MM.1S (cell line): ENCODE measurements at regions not wholly inside any gene's neighbourhood (a gene's known extent, or its start where the extent isn't known, plus 50 kb on each side); places are given as distances from the start of the nearest gene placed in this dataset.
"Not testable (repeated sequence)": the region's sequence is repeated elsewhere in the genome, so short reads cannot be mapped to it uniquely, and the experiment has no call there.

Experiments used
- DNase-seq: peaks from one replicate; pipeline ENCODE4 v3.0.0-alpha.2; 2015
- H2AFZ ChIP-seq: fragments of 300-600 bp; sonication (generic); 2 replicates; pipeline ENCODE4 v1.6.0; 2016; ENCODE audit warnings: antibody characterized with exemption, low read length
- H3F3A ChIP-seq: fragments of 300-600 bp; sonication (generic); 2 replicates; pipeline ENCODE4 v1.6.1; 2016; ENCODE audit warnings: mild to moderate bottlenecking, antibody characterized with exemption, low read length, moderate library complexity, mixed read lengths; ENCODE audit not compliant: insufficient read depth
- H3K27ac ChIP-seq: fragments of 300-600 bp; sonication (generic); 2 replicates; pipeline ENCODE4 v1.5.1; 2016; ENCODE audit warnings: mild to moderate bottlenecking, low read length
- H3K27me3 ChIP-seq: fragments of 300-600 bp; sonication (generic); replicated peaks from 2 replicates; pipeline ENCODE4 v1.6.0; 2016; ENCODE audit warnings: low read length; ENCODE audit not compliant: insufficient read depth
- H3K36me3 ChIP-seq: fragments of 300-600 bp; sonication (generic); replicated peaks from 2 replicates; pipeline ENCODE4 v1.6.1; 2016; ENCODE audit warnings: mild to moderate bottlenecking, low read length, mixed read lengths; ENCODE audit not compliant: insufficient read depth
- H3K4me1 ChIP-seq: fragments of 300-600 bp; sonication (generic); 2 replicates; pipeline ENCODE4 v1.6.1; 2016; ENCODE audit warnings: low read length, mixed read lengths
- H3K4me2 ChIP-seq: fragments of 300-600 bp; sonication (generic); 2 replicates; pipeline ENCODE4 v1.6.0; 2016; ENCODE audit warnings: low read depth, low read length
- H3K4me3 ChIP-seq: fragments of 300-600 bp; sonication (generic); 2 replicates; pipeline ENCODE4 v1.5.1; 2016; ENCODE audit warnings: low read length, mixed read lengths
- H3K79me2 ChIP-seq: fragments of 300-600 bp; sonication (generic); 2 replicates; pipeline ENCODE4 v1.6.1; 2016; ENCODE audit warnings: mixed run types, low read length, mixed read lengths
- H3K9ac ChIP-seq: fragments of 300-600 bp; sonication (generic); 2 replicates; pipeline ENCODE4 v1.6.1; 2016; ENCODE audit warnings: low read length, mixed read lengths
- H3K9me2 ChIP-seq: fragments of 300-600 bp; sonication (generic); replicated peaks from 2 replicates; pipeline ENCODE4 v1.6.1; 2016; ENCODE audit warnings: mild to moderate bottlenecking, low read length, mixed read lengths; ENCODE audit not compliant: insufficient read depth
- H3K9me3 ChIP-seq: fragments of 300-600 bp; sonication (generic); replicated peaks from 2 replicates; pipeline ENCODE4 v1.6.1; 2016; ENCODE audit warnings: mild to moderate bottlenecking, low read length, mixed read lengths; ENCODE audit not compliant: insufficient read depth
- H4K20me1 ChIP-seq: fragments of 300-600 bp; sonication (generic); 2 replicates; pipeline ENCODE4 v1.6.1; 2016; ENCODE audit warnings: mild to moderate bottlenecking, low read length, moderate library complexity, mixed read lengths; ENCODE audit not compliant: insufficient read depth
- EZH2 ChIP-seq: fragments of 300-600 bp; sonication (generic); optimal IDR thresholded peaks from 2 replicates; pipeline ENCODE3; 2017; ENCODE audit warnings: low read depth, mild to moderate bottlenecking, antibody characterized with exemption, low read length, mixed read lengths
- EZH2phosphoT487 ChIP-seq: fragments of 300-600 bp; sonication (generic); IDR thresholded peaks from 2 replicates; pipeline ENCODE4 v1.6.1; 2018; ENCODE audit warnings: antibody characterized with exemption, low read length
- TF ChIP-seq, protein P1 (sequence below): fragments of 300-600 bp; sonication (generic); IDR thresholded peaks from 2 replicates; pipeline ENCODE4 v1.5.1; 2016; ENCODE audit warnings: antibody characterized with exemption, low read length, mixed read lengths

DNA sequence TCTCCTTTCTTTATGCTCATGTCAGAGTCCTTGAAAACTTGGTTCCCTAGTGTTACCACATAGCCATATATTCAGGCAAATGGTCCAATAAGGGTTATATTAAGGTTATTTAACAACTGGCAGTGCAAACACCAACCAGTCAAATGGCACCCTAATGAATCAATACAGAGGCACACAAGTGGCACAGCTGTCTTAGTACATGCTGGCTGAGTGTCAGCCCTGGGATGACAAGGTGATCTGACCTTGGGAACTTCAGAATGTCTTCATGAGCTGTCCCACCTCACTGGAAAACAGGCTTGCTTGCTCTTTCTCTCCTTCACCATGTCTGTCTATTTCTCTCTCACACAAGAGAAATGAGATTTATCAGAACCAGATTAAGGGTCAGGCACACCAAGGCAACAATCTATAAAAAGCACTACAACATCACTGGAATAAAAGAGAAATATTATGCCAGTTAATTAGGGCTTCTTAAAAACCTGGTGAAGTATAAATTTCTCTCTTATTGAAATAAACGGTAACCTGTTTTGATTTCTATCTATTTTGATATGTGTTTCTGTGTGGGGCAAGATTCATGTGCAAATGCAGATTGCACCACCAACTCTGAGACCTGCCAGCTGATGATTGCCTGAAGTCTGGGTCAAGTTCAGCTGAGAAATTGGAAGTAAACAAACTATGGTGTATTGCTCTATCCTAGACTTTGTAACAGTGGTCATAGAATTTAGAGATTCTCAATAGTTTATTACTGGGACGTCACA, 140.7 kb downstream of the SREK1 start:
- Histone ChIP-seq H3K79me2 (no peaks in the 10 kb centered on the region), H3K9me2 (no peaks in the 10 kb centered on the region), H3K27me3 (no peaks in the 10 kb centered on the region), H2AFZ (no peak overlapping the region), H3K4me3 (no peak overlapping the region), H3K9ac (no peak overlapping the region), H3K4me1 (no peaks in the 10 kb centered on the region), H3K27ac (no peak overlapping the region), H3F3A (no peaks in the 10 kb centered on the region), H4K20me1 (no peaks in the 10 kb centered on the region), H3K4me2 (no peak overlapping the region), H3K36me3 (no peaks in the 10 kb centered on the region), H3K9me3 (no peaks in the 10 kb centered on the region)
- TF ChIP-seq, protein P1, sequence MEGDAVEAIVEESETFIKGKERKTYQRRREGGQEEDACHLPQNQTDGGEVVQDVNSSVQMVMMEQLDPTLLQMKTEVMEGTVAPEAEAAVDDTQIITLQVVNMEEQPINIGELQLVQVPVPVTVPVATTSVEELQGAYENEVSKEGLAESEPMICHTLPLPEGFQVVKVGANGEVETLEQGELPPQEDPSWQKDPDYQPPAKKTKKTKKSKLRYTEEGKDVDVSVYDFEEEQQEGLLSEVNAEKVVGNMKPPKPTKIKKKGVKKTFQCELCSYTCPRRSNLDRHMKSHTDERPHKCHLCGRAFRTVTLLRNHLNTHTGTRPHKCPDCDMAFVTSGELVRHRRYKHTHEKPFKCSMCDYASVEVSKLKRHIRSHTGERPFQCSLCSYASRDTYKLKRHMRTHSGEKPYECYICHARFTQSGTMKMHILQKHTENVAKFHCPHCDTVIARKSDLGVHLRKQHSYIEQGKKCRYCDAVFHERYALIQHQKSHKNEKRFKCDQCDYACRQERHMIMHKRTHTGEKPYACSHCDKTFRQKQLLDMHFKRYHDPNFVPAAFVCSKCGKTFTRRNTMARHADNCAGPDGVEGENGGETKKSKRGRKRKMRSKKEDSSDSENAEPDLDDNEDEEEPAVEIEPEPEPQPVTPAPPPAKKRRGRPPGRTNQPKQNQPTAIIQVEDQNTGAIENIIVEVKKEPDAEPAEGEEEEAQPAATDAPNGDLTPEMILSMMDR, result no peak
- TF ChIP-seq EZH2phosphoT487 (no peak), EZH2 (no peak)
- DNase-seq, result no peak

DNA sequence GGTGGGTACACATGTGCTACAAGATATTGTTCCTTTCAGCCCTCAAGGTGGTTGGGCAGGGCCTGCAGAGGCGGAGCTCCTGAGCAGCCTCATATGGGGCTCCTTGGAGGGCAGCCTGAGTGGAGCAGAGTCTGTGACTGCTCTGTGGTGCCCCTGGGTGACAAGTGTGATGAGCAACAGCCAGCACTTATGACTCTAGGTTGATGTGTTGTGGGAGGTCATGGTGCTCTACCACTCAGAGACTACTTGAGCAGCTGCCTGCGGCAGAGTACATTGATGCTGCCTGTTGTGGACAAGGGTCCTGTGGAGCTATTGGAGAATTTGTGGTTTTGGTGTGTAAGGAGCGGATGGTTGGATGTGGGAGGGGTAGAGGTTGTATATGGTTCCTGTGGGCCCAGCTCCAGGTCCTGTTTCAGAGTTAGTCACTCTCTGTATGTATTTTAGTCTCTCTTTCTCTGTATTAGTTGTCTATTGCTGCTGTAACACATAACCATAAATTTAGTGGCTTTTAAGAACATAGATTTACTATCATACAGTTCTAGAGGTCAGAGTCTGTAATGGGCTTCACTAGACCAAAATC, 141.3 kb downstream of the SREK1 start:
- H3K4me1 ChIP-seq, result no peaks in the 10 kb centered on the region
- H3K9me2 ChIP-seq, result no peaks in the 10 kb centered on the region
- no peak for DNase-seq
- no peak overlapping the region for H3K27ac ChIP-seq
- H3K4me3 ChIP-seq, result no peak overlapping the region
- H3K4me2 ChIP-seq, result no peak overlapping the region
- no peaks in the 10 kb centered on the region for H3K27me3 ChIP-seq
- no peaks in the 10 kb centered on the region for H3K9me3 ChIP-seq
- no peaks in the 10 kb centered on the region for H3K36me3 ChIP-seq
- H4K20me1 ChIP-seq, result no peaks in the 10 kb centered on the region
- no peaks in the 10 kb centered on the region for H3F3A ChIP-seq
- H3K79me2 ChIP-seq, result no peaks in the 10 kb centered on the region
- H2AFZ ChIP-seq, result no peak overlapping the region
- no peak overlapping the region for H3K9ac ChIP-seq
- no peak for TF ChIP-seq EZH2phosphoT487
- TF ChIP-seq, protein P1, result no peak
- TF ChIP-seq EZH2, result no peak

DNA sequence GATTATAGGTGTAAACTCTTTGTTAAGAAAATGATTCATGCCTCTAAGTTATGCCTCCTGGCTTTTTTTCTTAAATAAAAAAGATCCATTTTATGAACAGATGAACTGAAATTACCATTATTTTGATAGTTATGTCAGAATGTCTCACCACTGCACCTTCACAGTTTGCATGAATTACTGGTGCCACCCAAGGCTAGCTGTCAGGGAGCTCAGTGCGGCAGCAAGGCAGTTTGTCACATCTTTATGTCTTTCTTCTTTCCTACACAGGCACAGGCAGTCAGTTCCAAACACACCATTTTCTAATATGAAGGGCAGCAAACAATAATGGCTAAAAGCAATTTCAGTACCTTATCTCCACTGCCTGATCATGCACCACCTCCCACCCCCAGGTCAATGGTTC, 147.7 kb downstream of the SREK1 start:
- no peaks in the 10 kb centered on the region for H3F3A ChIP-seq
- H4K20me1 ChIP-seq, result no peaks in the 10 kb centered on the region
- no peaks in the 10 kb centered on the region for H3K9me2 ChIP-seq
- H3K4me2 ChIP-seq, result no peak overlapping the region
- DNase-seq, result no peak
- no peak for TF ChIP-seq EZH2phosphoT487
- TF ChIP-seq, protein P1, result no peak
- TF ChIP-seq EZH2, result no peak
- no peaks in the 10 kb centered on the region for H3K27me3 ChIP-seq
- no peak overlapping the region for H2AFZ ChIP-seq
- H3K27ac ChIP-seq, result no peak overlapping the region
- H3K9ac ChIP-seq, result no peak overlapping the region
- H3K4me3 ChIP-seq, result no peak overlapping the region
- no peaks in the 10 kb centered on the region for H3K79me2 ChIP-seq
- H3K4me1 ChIP-seq, result no peaks in the 10 kb centered on the region
- H3K9me3 ChIP-seq, result no peaks in the 10 kb centered on the region
- no peaks in the 10 kb centered on the region for H3K36me3 ChIP-seq

DNA sequence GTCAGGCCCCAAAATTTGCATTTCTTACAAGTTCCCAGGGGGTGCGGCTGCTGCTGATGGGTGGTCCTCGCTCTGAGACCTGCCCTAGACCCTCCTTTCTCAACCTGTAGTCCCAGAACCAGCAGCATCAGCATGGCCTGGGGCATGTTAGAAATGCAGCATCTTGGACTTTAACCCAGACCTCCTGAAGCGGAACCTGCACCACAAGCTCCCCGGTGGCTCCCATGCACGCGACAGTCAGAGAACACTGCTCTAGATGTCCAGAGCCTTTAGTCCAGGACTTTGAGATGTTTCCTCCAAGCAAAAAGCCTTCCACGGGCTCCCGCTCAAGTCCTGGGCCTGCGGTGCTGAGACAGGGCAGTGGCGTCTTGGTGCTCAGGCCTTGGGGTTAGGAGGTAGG, 149.8 kb downstream of the SREK1 start:
- H3K9me2 ChIP-seq, H3K4me1 ChIP-seq, H2AFZ ChIP-seq, H3K4me3 ChIP-seq, H3K9me3 ChIP-seq, DNase-seq, H3K9ac ChIP-seq, H3K27me3 ChIP-seq, H4K20me1 ChIP-seq, H3K36me3 ChIP-seq, H3K27ac ChIP-seq, H3F3A ChIP-seq, H3K79me2 ChIP-seq, H3K4me2 ChIP-seq: not testable (repeated sequence)
